Astrocyte of the spinal cord (primary cell): ENCODE measurements at regions not wholly inside any gene's neighbourhood (a gene's known extent, or its start where the extent isn't known, plus 50 kb on each side); places are given as distances from the start of the nearest gene placed in this dataset.

Experiments
- DNase-seq: peaks from one replicate; pipeline ENCODE4 v3.0.0; 2011; ENCODE audit warnings: low read depth, low spot score
- H3K4me3 ChIP-seq: 2 replicates; pipeline ENCODE4 v1.5.1; 2011; ENCODE audit warnings: low read depth, mild to moderate bottlenecking, low read length, moderate library complexity
- CTCF ChIP-seq: IDR thresholded peaks from 2 replicates; pipeline ENCODE4 v1.5.1; 2012; ENCODE audit warnings: low read depth, mild to moderate bottlenecking, low read length, inconsistent platforms
- in situ Hi-C: cut with HindIII; loops from 2 replicates; pipeline ENCODE4 v1.10.0; 2017; ENCODE audit warnings: low sequenced_read_pairs

- TF ChIP-seq CTCF, result no peak
- in situ Hi-C loops, result no loop called here
- H3K4me3 ChIP-seq, result no peak overlapping the region
- no peak for DNase-seq
Measured at GRCh38 chr9:80366626-80367025, 794.9 kb downstream of the TLE4 start.

GRCh38 chr9:80359941-80360881 lies 788.4 kb downstream of the TLE4 start:
- no peak overlapping the region for H3K4me3 ChIP-seq
- in situ Hi-C loops, result no loop called here
- no peak for TF ChIP-seq CTCF
- DNase-seq, result no peak

GRCh38 chr9:80359291-80359690 lies 787.5 kb downstream of the TLE4 start:
- DNase-seq, result no peak
- TF ChIP-seq CTCF, result no peak
- no peak overlapping the region for H3K4me3 ChIP-seq
- in situ Hi-C loops, result no loop called here

- no peak for TF ChIP-seq CTCF
- in situ Hi-C loops, result no loop called here
- DNase-seq, result no peak
- no peak overlapping the region for H3K4me3 ChIP-seq
Measured at GRCh38 chr9:80352967-80353366, 781.2 kb downstream of the TLE4 start.

GRCh38 chr9:80351612-80352011 lies 779.8 kb downstream of the TLE4 start:
- in situ Hi-C loops, result no loop called here
- DNase-seq, result no peak
- no peak overlapping the region for H3K4me3 ChIP-seq

GRCh38 chr9:80326105-80326504 lies 754.3 kb downstream of the TLE4 start:
- peak; percentile 5 for DNase-seq
- no peak overlapping the region for H3K4me3 ChIP-seq
- no peak for TF ChIP-seq CTCF
- in situ Hi-C loops, result no loop called here

More at GRCh38 chr9:80351612-80352011, 779.8 kb downstream of the TLE4 start:
- TF ChIP-seq CTCF, result no peak
